Activated naive CD8-positive, alpha-beta T cell treated with anti-CD3 and anti-CD28 coated beads, Interleukin-2, amount 50 U/mL, for 24 hours (primary cell): ENCODE measurements at regions not wholly inside any gene's neighbourhood (a gene's known extent, or its start where the extent isn't known, plus 50 kb on each side); places are given as distances from the start of the nearest gene placed in this dataset.

Source experiments
- ATAC-seq: fragments of 150-1000 bp; cut with Tn5 transposase; one replicate; pipeline ENCODE4 v1.10.0; 2021
- DNase-seq: peaks from one replicate; pipeline ENCODE4 v3.0.0; 2021
- H3K27ac Mint-ChIP-seq: one replicate; pipeline ENCODE4 v1.8.0; 2021; ENCODE audit warnings: mild to moderate bottlenecking, mixed read lengths
- H3K27me3 Mint-ChIP-seq: one replicate; pipeline ENCODE4 v1.8.0; 2021; ENCODE audit warnings: mixed read lengths
- H3K36me3 Mint-ChIP-seq: one replicate; pipeline ENCODE4 v1.8.0; 2021; ENCODE audit warnings: low read depth, mixed read lengths
- H3K4me1 Mint-ChIP-seq: one replicate; pipeline ENCODE4 v1.8.0; 2021; ENCODE audit warnings: mixed read lengths
- H3K4me3 Mint-ChIP-seq: one replicate; pipeline ENCODE4 v1.8.0; 2021; ENCODE audit warnings: mild to moderate bottlenecking, moderate library complexity, mixed read lengths
- H3K9me3 Mint-ChIP-seq: one replicate; pipeline ENCODE4 v1.8.0; 2021; ENCODE audit warnings: mixed read lengths

GRCh38 chr22:49078076-49078710 is 749.5 kb downstream of the BRD1 start:
- Mint-ChIP-seq H3K9me3 (no peaks in the 10 kb centered on the region), H3K27ac (no peak overlapping the region), H3K27me3 (peaks cover under 1% of the 10 kb centered on the region), H3K4me1 (no peaks in the 10 kb centered on the region), H3K36me3 (no peaks in the 10 kb centered on the region), H3K4me3 (no peak overlapping the region)
- ATAC-seq (no peak), DNase-seq (no peak)

GRCh38 chr22:49077586-49077985 is 750.1 kb downstream of the BRD1 start:
- DNase-seq (no peak), ATAC-seq (no peak)
- H3K9me3 Mint-ChIP-seq = no peaks in the 10 kb centered on the region
- H3K36me3 Mint-ChIP-seq = no peaks in the 10 kb centered on the region
- H3K27me3 Mint-ChIP-seq = no peaks in the 10 kb centered on the region
- H3K4me1 Mint-ChIP-seq = no peaks in the 10 kb centered on the region
- H3K27ac Mint-ChIP-seq = no peak overlapping the region
- no peak overlapping the region for H3K4me3 Mint-ChIP-seq

GRCh38 chr22:49077036-49077393 is 750.7 kb downstream of the BRD1 start:
- Mint-ChIP-seq H3K4me1 (no peaks in the 10 kb centered on the region), H3K27me3 (no peaks in the 10 kb centered on the region), H3K27ac (no peak overlapping the region), H3K9me3 (no peaks in the 10 kb centered on the region), H3K4me3 (no peak overlapping the region), H3K36me3 (no peaks in the 10 kb centered on the region)
- DNase-seq (no peak), ATAC-seq (no peak)

- H3K27ac Mint-ChIP-seq = no peak overlapping the region
- no peaks in the 10 kb centered on the region for H3K9me3 Mint-ChIP-seq
- peaks cover 3% of the 10 kb centered on the region for H3K27me3 Mint-ChIP-seq
- no peak for ATAC-seq
- no peak for DNase-seq
- no peaks in the 10 kb centered on the region for H3K36me3 Mint-ChIP-seq
- H3K4me3 Mint-ChIP-seq = no peak overlapping the region
- H3K4me1 Mint-ChIP-seq = no peaks in the 10 kb centered on the region
Measured at GRCh38 chr22:49076300-49077035, 751.2 kb downstream of the BRD1 start.

GRCh38 chr22:49075150-49075549 is 752.5 kb downstream of the BRD1 start:
- no peaks in the 10 kb centered on the region for H3K36me3 Mint-ChIP-seq
- no peak overlapping the region for H3K4me3 Mint-ChIP-seq
- no peak overlapping the region for H3K27ac Mint-ChIP-seq
- H3K9me3 Mint-ChIP-seq = no peaks in the 10 kb centered on the region
- DNase-seq (no peak), ATAC-seq (no peak)
- H3K27me3 Mint-ChIP-seq = peaks cover 3% of the 10 kb centered on the region
- no peaks in the 10 kb centered on the region for H3K4me1 Mint-ChIP-seq

GRCh38 chr22:49073873-49074417 is 753.7 kb downstream of the BRD1 start:
- no peak overlapping the region for H3K4me3 Mint-ChIP-seq
- H3K4me1 Mint-ChIP-seq = no peaks in the 10 kb centered on the region
- peaks cover 3% of the 10 kb centered on the region for H3K27me3 Mint-ChIP-seq
- no peaks in the 10 kb centered on the region for H3K36me3 Mint-ChIP-seq
- ATAC-seq (no peak), DNase-seq (no peak)
- no peaks in the 10 kb centered on the region for H3K9me3 Mint-ChIP-seq
- H3K27ac Mint-ChIP-seq = no peak overlapping the region

- H3K27me3 Mint-ChIP-seq = peaks cover 3% of the 10 kb centered on the region
- H3K4me3 Mint-ChIP-seq = no peak overlapping the region
- no peaks in the 10 kb centered on the region for H3K9me3 Mint-ChIP-seq
Measured at GRCh38 chr22:49072996-49073645, 754.6 kb downstream of the BRD1 start.

GRCh38 chr22:49070501-49070900 is 757.2 kb downstream of the BRD1 start:
- H3K27ac Mint-ChIP-seq = no peak overlapping the region
- DNase-seq = no peak
- no peaks in the 10 kb centered on the region for H3K36me3 Mint-ChIP-seq
- peaks cover 3% of the 10 kb centered on the region for H3K27me3 Mint-ChIP-seq
- ATAC-seq = no peak
- H3K9me3 Mint-ChIP-seq = no peaks in the 10 kb centered on the region
- H3K4me3 Mint-ChIP-seq = no peak overlapping the region
- no peaks in the 10 kb centered on the region for H3K4me1 Mint-ChIP-seq

More at GRCh38 chr22:49072996-49073645, 754.6 kb downstream of the BRD1 start:
- no peaks in the 10 kb centered on the region for H3K4me1 Mint-ChIP-seq
- no peak overlapping the region for H3K27ac Mint-ChIP-seq
- ATAC-seq (no peak), DNase-seq (no peak)
- no peaks in the 10 kb centered on the region for H3K36me3 Mint-ChIP-seq

GRCh38 chr22:49068861-49069500 is 758.7 kb downstream of the BRD1 start:
- Mint-ChIP-seq H3K4me3 (no peak overlapping the region), H3K27me3 (peaks cover 3% of the 10 kb centered on the region), H3K36me3 (no peaks in the 10 kb centered on the region)

GRCh38 chr22:49067504-49067903 is 760.2 kb downstream of the BRD1 start:
- H3K27me3 Mint-ChIP-seq = peaks cover 5% of the 10 kb centered on the region
- H3K36me3 Mint-ChIP-seq = no peaks in the 10 kb centered on the region
- no peak for DNase-seq
- H3K4me3 Mint-ChIP-seq = no peak overlapping the region
- no peak for ATAC-seq
- no peaks in the 10 kb centered on the region for H3K9me3 Mint-ChIP-seq
- H3K4me1 Mint-ChIP-seq = no peaks in the 10 kb centered on the region
- H3K27ac Mint-ChIP-seq = no peak overlapping the region

More at GRCh38 chr22:49068861-49069500, 758.7 kb downstream of the BRD1 start:
- no peak overlapping the region for H3K27ac Mint-ChIP-seq
- H3K4me1 Mint-ChIP-seq = no peaks in the 10 kb centered on the region
- ATAC-seq (no peak), DNase-seq (no peak)
- H3K9me3 Mint-ChIP-seq = no peaks in the 10 kb centered on the region

- Mint-ChIP-seq H3K4me3 (no peak overlapping the region), H3K27ac (no peak overlapping the region), H3K9me3 (no peaks in the 10 kb centered on the region), H3K36me3 (no peaks in the 10 kb centered on the region), H3K27me3 (peaks cover 5% of the 10 kb centered on the region), H3K4me1 (no peaks in the 10 kb centered on the region)
- ATAC-seq = no peak
- no peak for DNase-seq
Measured at GRCh38 chr22:49066619-49067018, 761.1 kb downstream of the BRD1 start.

GRCh38 chr22:49064836-49065235 is 762.8 kb downstream of the BRD1 start:
- no peaks in the 10 kb centered on the region for H3K36me3 Mint-ChIP-seq
- DNase-seq = no peak
- no peaks in the 10 kb centered on the region for H3K9me3 Mint-ChIP-seq
- no peak overlapping the region for H3K4me3 Mint-ChIP-seq
- no peaks in the 10 kb centered on the region for H3K4me1 Mint-ChIP-seq
- peaks cover 11% of the 10 kb centered on the region for H3K27me3 Mint-ChIP-seq
- H3K27ac Mint-ChIP-seq = no peak overlapping the region
- no peak for ATAC-seq

GRCh38 chr22:49063545-49063890 is 764.2 kb downstream of the BRD1 start:
- Mint-ChIP-seq H3K27me3 (peaks cover 11% of the 10 kb centered on the region), H3K4me3 (no peak overlapping the region), H3K36me3 (no peaks in the 10 kb centered on the region), H3K4me1 (no peaks in the 10 kb centered on the region), H3K27ac (no peak overlapping the region), H3K9me3 (no peaks in the 10 kb centered on the region)
- ATAC-seq = no peak
- no peak for DNase-seq

GRCh38 chr22:49062802-49063544 is 764.7 kb downstream of the BRD1 start:
- DNase-seq = no peak
- H3K27ac Mint-ChIP-seq = no peak overlapping the region
- no peak overlapping the region for H3K4me3 Mint-ChIP-seq
- H3K27me3 Mint-ChIP-seq = peaks cover 11% of the 10 kb centered on the region
- H3K36me3 Mint-ChIP-seq = no peaks in the 10 kb centered on the region
- ATAC-seq = no peak
- H3K9me3 Mint-ChIP-seq = no peaks in the 10 kb centered on the region
- no peaks in the 10 kb centered on the region for H3K4me1 Mint-ChIP-seq
